ENCODE measurements at regions not wholly inside any gene's neighbourhood (a gene's known extent, or its start where the extent isn't known, plus 50 kb on each side); places are given as distances from the start of the nearest gene placed in this dataset.

DNA sequence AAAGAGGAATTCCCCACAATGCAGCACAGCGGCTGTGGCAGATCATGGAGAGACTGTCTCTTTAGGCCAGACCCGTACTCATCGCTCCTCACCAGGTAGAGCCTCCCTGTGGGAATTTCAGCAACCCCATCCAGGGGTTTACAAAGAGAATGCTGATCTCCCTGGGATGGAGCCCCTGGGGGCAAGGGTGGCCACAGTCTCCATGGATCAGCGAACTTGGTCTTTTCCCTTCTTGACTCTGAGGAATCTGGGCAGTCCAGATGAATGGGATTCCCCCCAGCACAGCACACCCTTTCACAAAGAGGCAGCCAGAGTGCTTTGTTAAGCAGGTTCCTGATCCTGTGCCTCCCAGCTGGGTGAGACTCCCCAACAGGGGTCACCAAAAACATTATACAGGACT lies 108.7 kb upstream of the RGMB start:
- Mint-ChIP-seq H3K9me3 (ENCODE audit: insufficient read depth) (no peaks in the 10 kb centered on the region), H3K27ac (no peak overlapping the region), H3K4me1 (no peaks in the 10 kb centered on the region), H3K27me3 (peaks cover 3% of the 10 kb centered on the region), H3K4me3 (no peak overlapping the region)
- Histone ChIP-seq H3K79me2 (ENCODE audit: control insufficient read depth, insufficient read depth, low read length) (no peaks in the 10 kb centered on the region), H3K27ac (ENCODE audit: low read length in 2 of 2) (no peak overlapping the region), H3K9ac (ENCODE audit: low read length) (no peak overlapping the region), H4K20me1 (ENCODE audit: control insufficient read depth, insufficient read depth, low read length, poor library complexity, severe bottlenecking) (no peaks in the 10 kb centered on the region), H3K4me1 (ENCODE audit: control insufficient read depth in 2 of 2, insufficient read depth in 2 of 2, low read length in 2 of 2) (no peaks in the 10 kb centered on the region), H3K36me3 (replicated peaks in 1 of 2; ENCODE audit: control extremely low read depth in 1 of 2, control insufficient read depth in 1 of 2, extremely low read depth in 1 of 2, insufficient read depth in 2 of 2, low read length in 1 of 2) (no peaks in the 10 kb centered on the region), H3K4me3 (ENCODE audit: control extremely low read depth in 1 of 5, extremely low read depth in 1 of 5, insufficient read depth in 1 of 5, low read depth in 2 of 5, low read length in 4 of 5) (no peak overlapping the region), H3K4me2 (replicated peaks; ENCODE audit: low read depth, low read length, poor library complexity, severe bottlenecking) (no peak overlapping the region), H3K9me3 (ENCODE audit: control extremely low read depth in 1 of 3, control insufficient read depth in 2 of 3, insufficient read depth in 1 of 3, low read length in 2 of 3) (peaks cover 0 to 14% (median 0%) of the 10 kb centered on the region in 3 donors), H3K27me3 (replicated peaks in 1 of 4; ENCODE audit: control extremely low read depth in 1 of 4, control insufficient read depth in 3 of 4, insufficient read depth in 4 of 4, low read length in 3 of 4) (no peaks in the 10 kb centered on the region), H2AFZ (ENCODE audit: insufficient read depth, low read depth, low read length, poor library complexity, severe bottlenecking) (no peak overlapping the region)
- DNase-seq (no peak), ATAC-seq (ENCODE audit: low read depth) (no peak)
- 92% methylated on average over 4 of the region's 4 CpGs for WGBS (ENCODE audit: insufficient coverage)
- CTCF ChIA-PET, result no interaction called here
- TF ChIP-seq, protein P1, sequence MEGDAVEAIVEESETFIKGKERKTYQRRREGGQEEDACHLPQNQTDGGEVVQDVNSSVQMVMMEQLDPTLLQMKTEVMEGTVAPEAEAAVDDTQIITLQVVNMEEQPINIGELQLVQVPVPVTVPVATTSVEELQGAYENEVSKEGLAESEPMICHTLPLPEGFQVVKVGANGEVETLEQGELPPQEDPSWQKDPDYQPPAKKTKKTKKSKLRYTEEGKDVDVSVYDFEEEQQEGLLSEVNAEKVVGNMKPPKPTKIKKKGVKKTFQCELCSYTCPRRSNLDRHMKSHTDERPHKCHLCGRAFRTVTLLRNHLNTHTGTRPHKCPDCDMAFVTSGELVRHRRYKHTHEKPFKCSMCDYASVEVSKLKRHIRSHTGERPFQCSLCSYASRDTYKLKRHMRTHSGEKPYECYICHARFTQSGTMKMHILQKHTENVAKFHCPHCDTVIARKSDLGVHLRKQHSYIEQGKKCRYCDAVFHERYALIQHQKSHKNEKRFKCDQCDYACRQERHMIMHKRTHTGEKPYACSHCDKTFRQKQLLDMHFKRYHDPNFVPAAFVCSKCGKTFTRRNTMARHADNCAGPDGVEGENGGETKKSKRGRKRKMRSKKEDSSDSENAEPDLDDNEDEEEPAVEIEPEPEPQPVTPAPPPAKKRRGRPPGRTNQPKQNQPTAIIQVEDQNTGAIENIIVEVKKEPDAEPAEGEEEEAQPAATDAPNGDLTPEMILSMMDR (IDR thresholded peaks at IDR 0.05), result no peak
- no peak for TF ChIP-seq EZH2 (IDR thresholded peaks at IDR 0.05; ENCODE audit: borderline replicate concordance, insufficient read depth, low read depth, low read length, poor library complexity, severe bottlenecking)
- POLR2A ChIA-PET, result no interaction called here
- intact Hi-C loops (cut with micrococcal nuclease), result no loop called here

DNA sequence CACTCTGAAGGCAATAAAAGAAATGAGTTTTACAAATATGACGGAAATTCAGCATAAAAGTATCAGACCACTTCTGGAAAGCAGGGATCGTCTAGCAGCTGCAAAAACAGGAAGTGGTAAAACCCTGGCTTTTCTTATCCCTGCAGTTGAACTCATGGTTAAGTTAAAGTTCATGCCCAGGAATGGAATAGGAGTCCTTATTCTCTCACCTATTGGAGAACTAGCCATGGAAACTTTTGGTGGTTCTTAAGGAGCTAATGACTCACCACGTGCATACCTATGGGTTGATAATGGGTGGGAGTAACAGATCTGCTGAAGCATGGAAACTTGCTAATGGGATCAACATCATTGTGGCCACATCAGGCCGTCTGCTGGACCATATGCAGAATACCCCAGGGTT lies 93.5 kb upstream of the RGMB start:
- H3K9me3 Mint-ChIP-seq (ENCODE audit: insufficient read depth), result peaks cover 2% of the 10 kb centered on the region
- 61% methylated on average over 4 of the region's 4 CpGs for WGBS (ENCODE audit: insufficient coverage)
- intact Hi-C loops (cut with micrococcal nuclease), result no loop called here
- Histone ChIP-seq H3K27ac (ENCODE audit: low read length in 2 of 2) (no peak overlapping the region), H2AFZ (ENCODE audit: insufficient read depth, low read depth, low read length, poor library complexity, severe bottlenecking) (no peak overlapping the region), H3K4me3 (ENCODE audit: control extremely low read depth in 1 of 5, extremely low read depth in 1 of 5, insufficient read depth in 1 of 5, low read depth in 2 of 5, low read length in 4 of 5) (no peak overlapping the region), H3K79me2 (ENCODE audit: control insufficient read depth, insufficient read depth, low read length) (no peaks in the 10 kb centered on the region), H3K4me1 (ENCODE audit: control insufficient read depth in 2 of 2, insufficient read depth in 2 of 2, low read length in 2 of 2) (no peaks in the 10 kb centered on the region), H3K36me3 (replicated peaks in 1 of 2; ENCODE audit: control extremely low read depth in 1 of 2, control insufficient read depth in 1 of 2, extremely low read depth in 1 of 2, insufficient read depth in 2 of 2, low read length in 1 of 2) (no peaks in the 10 kb centered on the region), H3K27me3 (replicated peaks in 1 of 4; ENCODE audit: control extremely low read depth in 1 of 4, control insufficient read depth in 3 of 4, insufficient read depth in 4 of 4, low read length in 3 of 4) (no peaks in the 10 kb centered on the region), H3K9me3 (ENCODE audit: control extremely low read depth in 1 of 3, control insufficient read depth in 2 of 3, insufficient read depth in 1 of 3, low read length in 2 of 3) (no peaks in the 10 kb centered on the region), H3K9ac (ENCODE audit: low read length) (no peak overlapping the region), H3K4me2 (replicated peaks; ENCODE audit: low read depth, low read length, poor library complexity, severe bottlenecking) (no peak overlapping the region), H4K20me1 (ENCODE audit: control insufficient read depth, insufficient read depth, low read length, poor library complexity, severe bottlenecking) (no peaks in the 10 kb centered on the region)
- H3K27me3 Mint-ChIP-seq, result no peaks in the 10 kb centered on the region
- ChIA-PET CTCF (no interaction called here), POLR2A (no interaction called here)
- H3K27ac Mint-ChIP-seq, result no peak overlapping the region
- no peak overlapping the region for H3K4me3 Mint-ChIP-seq
- DNase-seq (no peak), ATAC-seq (ENCODE audit: low read depth) (no peak)
- TF ChIP-seq EZH2 (IDR thresholded peaks at IDR 0.05; ENCODE audit: borderline replicate concordance, insufficient read depth, low read depth, low read length, poor library complexity, severe bottlenecking), result no peak
- TF ChIP-seq, protein P1 (IDR thresholded peaks at IDR 0.05), result no peak
- no peaks in the 10 kb centered on the region for H3K4me1 Mint-ChIP-seq
